GM23338 (cell line): ENCODE measurements at regions not wholly inside any gene's neighbourhood (a gene's known extent, or its start where the extent isn't known, plus 50 kb on each side); places are given as distances from the start of the nearest gene placed in this dataset.

Experiments used
- CTCF ChIP-seq, 2 experiments: fragments of 200-600 bp in 1 of 2; sonication (generic) in 1 of 2; conservative IDR thresholded peaks; 2 replicates each; pipeline versions ENCODE4 v1.5.1 to v1.6.1; 2016 to 2017; ENCODE audit warnings: antibody characterized with exemption in 2 of 2, low read depth in 2 of 2, mild to moderate bottlenecking in 2 of 2, moderate library complexity in 1 of 2
- ZNF114 ChIP-seq: fragments of 250-450 bp; sonication (Bioruptor Pico); IDR thresholded peaks from 2 replicates; pipeline ENCODE4 v1.5.0; 2020; ENCODE audit warnings: mild to moderate bottlenecking, moderate library complexity

- TF ChIP-seq CTCF (conservative IDR thresholded peaks at IDR 0.05; ENCODE audit: low read depth in 2 of 2) (no peak), ZNF114 (CRISPR knock-in tag) (no peak)
These were observed 306.2 kb upstream of the PITRM1 start for GRCh38 chr10:3478632-3479240.
